ENCODE measurements at regions not wholly inside any gene's neighbourhood (a gene's known extent, or its start where the extent isn't known, plus 50 kb on each side); places are given as distances from the start of the nearest gene placed in this dataset.
"Not testable (repeated sequence)": the region's sequence is repeated elsewhere in the genome, so short reads cannot be mapped to it uniquely, and the experiment has no call there.

DNA sequence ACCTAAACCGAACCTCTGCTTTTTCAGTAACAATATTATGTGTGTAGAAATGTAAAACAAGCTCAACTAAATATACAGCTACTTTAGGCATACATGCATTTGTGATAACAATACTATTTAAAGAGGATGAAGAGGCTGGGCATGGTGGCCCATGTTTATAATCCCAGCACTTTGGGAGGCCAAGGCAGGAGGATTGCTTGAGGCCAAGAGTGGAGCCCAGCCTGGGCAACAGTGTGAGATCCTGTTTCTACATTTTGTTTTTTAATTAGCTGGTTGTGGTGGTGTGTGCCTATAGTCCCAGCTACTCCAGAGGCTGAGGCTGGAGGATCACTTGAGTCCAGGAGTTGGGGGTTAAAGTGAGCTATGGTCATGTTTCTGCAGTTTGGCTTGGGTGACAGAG, 73.6 kb upstream of the LYPLAL1 start:
- H3K4me1 ChIP-seq (ENCODE audit: control insufficient read depth, insufficient read depth, low read length), result no peaks in the 10 kb centered on the region
- Mint-ChIP-seq H3K4me1 (no peaks in the 10 kb centered on the region), H3K27me3 (ENCODE audit: insufficient read depth) (no peaks in the 10 kb centered on the region), H3K9me3 (no peaks in the 10 kb centered on the region), H3K27ac (no peak overlapping the region), H3K4me3 (no peak overlapping the region), H3K36me3 (ENCODE audit: low read depth) (no peaks in the 10 kb centered on the region)
- 33% methylated on average over 1 of the region's 1 CpG; no CpG with 5 or more reads in 1 of the 2 experiments for WGBS, 2 experiments (ENCODE audit: insufficient coverage in 1 of 2, insufficient read length in 1 of 2)
- no peak overlapping the region for H3K27ac ChIP-seq (ENCODE audit: low read depth, low read length)
- H3K9ac ChIP-seq (ENCODE audit: extremely low read depth, low read length, poor library complexity, severe bottlenecking), result no peak overlapping the region
- no peaks in the 10 kb centered on the region for H3K36me3 ChIP-seq (ENCODE audit: control insufficient read depth, insufficient read depth, low read length)
- H3K9me3 ChIP-seq (ENCODE audit: control insufficient read depth, low read length), result no peaks in the 10 kb centered on the region
- H3K4me3 ChIP-seq (ENCODE audit: low read length), result no peak overlapping the region
- no peak for DNase-seq
- H3K27me3 ChIP-seq (ENCODE audit: control insufficient read depth, insufficient read depth, low read length, poor library complexity, severe bottlenecking), result no peaks in the 10 kb centered on the region
- no peak for TF ChIP-seq CTCF (conservative IDR thresholded peaks at IDR 0.05)

GRCh38 chr1:219102466-219102865, 71.2 kb upstream of the LYPLAL1 start:
- not testable (repeated sequence) for H3K4me3 Mint-ChIP-seq; H3K4me3 ChIP-seq (ENCODE audit: low read length); H3K27me3 ChIP-seq (ENCODE audit: control insufficient read depth, insufficient read depth, low read length, poor library complexity, severe bottlenecking); H3K4me1 ChIP-seq (ENCODE audit: control insufficient read depth, insufficient read depth, low read length); H3K27me3 Mint-ChIP-seq (ENCODE audit: insufficient read depth); H3K9me3 Mint-ChIP-seq; H3K4me1 Mint-ChIP-seq; H3K36me3 ChIP-seq (ENCODE audit: control insufficient read depth, insufficient read depth, low read length); H3K9me3 ChIP-seq (ENCODE audit: control insufficient read depth, low read length); DNase-seq; H3K9ac ChIP-seq (ENCODE audit: extremely low read depth, low read length, poor library complexity, severe bottlenecking); H3K36me3 Mint-ChIP-seq (ENCODE audit: low read depth); H3K27ac Mint-ChIP-seq; H3K27ac ChIP-seq (ENCODE audit: low read depth, low read length)
- 55% methylated on average over 1 of the region's 1 CpG; no CpG with 5 or more reads in 1 of the 2 experiments for WGBS, 2 experiments (ENCODE audit: insufficient coverage in 1 of 2, insufficient read length in 1 of 2)

- Histone ChIP-seq H3K27ac (ENCODE audit: low read depth, low read length) (no peak overlapping the region), H3K4me1 (ENCODE audit: control insufficient read depth, insufficient read depth, low read length) (no peaks in the 10 kb centered on the region), H3K4me3 (ENCODE audit: low read length) (no peak overlapping the region), H3K36me3 (ENCODE audit: control insufficient read depth, insufficient read depth, low read length) (no peaks in the 10 kb centered on the region), H3K9me3 (ENCODE audit: control insufficient read depth, low read length) (no peaks in the 10 kb centered on the region), H3K27me3 (ENCODE audit: control insufficient read depth, insufficient read depth, low read length, poor library complexity, severe bottlenecking) (no peaks in the 10 kb centered on the region), H3K9ac (ENCODE audit: extremely low read depth, low read length, poor library complexity, severe bottlenecking) (no peak overlapping the region)
- no peaks in the 10 kb centered on the region for H3K4me1 Mint-ChIP-seq
- no peaks in the 10 kb centered on the region for H3K9me3 Mint-ChIP-seq
- WGBS, 2 experiments (ENCODE audit: insufficient coverage in 1 of 2, insufficient read length in 1 of 2), result no CpG with 5 or more reads among the region's 1 CpG
- H3K27me3 Mint-ChIP-seq (ENCODE audit: insufficient read depth), result no peaks in the 10 kb centered on the region
- no peak for DNase-seq
- H3K36me3 Mint-ChIP-seq (ENCODE audit: low read depth), result no peaks in the 10 kb centered on the region
- TF ChIP-seq CTCF (conservative IDR thresholded peaks at IDR 0.05), result no peak
- H3K27ac Mint-ChIP-seq, result no peak overlapping the region
- no peak overlapping the region for H3K4me3 Mint-ChIP-seq
These were observed 67.8 kb upstream of the LYPLAL1 start for GRCh38 chr1:219105893-219106292.

- Histone ChIP-seq H3K4me1 (ENCODE audit: control insufficient read depth, insufficient read depth, low read length) (no peaks in the 10 kb centered on the region), H3K4me3 (ENCODE audit: low read length) (no peak overlapping the region), H3K36me3 (ENCODE audit: control insufficient read depth, insufficient read depth, low read length) (no peaks in the 10 kb centered on the region), H3K9ac (ENCODE audit: extremely low read depth, low read length, poor library complexity, severe bottlenecking) (no peak overlapping the region), H3K27ac (ENCODE audit: low read depth, low read length) (no peak overlapping the region), H3K9me3 (ENCODE audit: control insufficient read depth, low read length) (peaks cover 5% of the 10 kb centered on the region), H3K27me3 (ENCODE audit: control insufficient read depth, insufficient read depth, low read length, poor library complexity, severe bottlenecking) (no peaks in the 10 kb centered on the region)
- no peak for DNase-seq
- Mint-ChIP-seq H3K4me1 (no peaks in the 10 kb centered on the region), H3K27ac (no peak overlapping the region), H3K4me3 (no peak overlapping the region), H3K9me3 (peaks cover 5% of the 10 kb centered on the region), H3K27me3 (ENCODE audit: insufficient read depth) (no peaks in the 10 kb centered on the region), H3K36me3 (ENCODE audit: low read depth) (no peaks in the 10 kb centered on the region)
- no peak for TF ChIP-seq CTCF (conservative IDR thresholded peaks at IDR 0.05)
These were observed 64.2 kb upstream of the LYPLAL1 start for GRCh38 chr1:219109424-219110018.

All from endodermal cell (in vitro differentiated cells).